Fibroblast of pulmonary artery (primary cell): ENCODE measurements at regions not wholly inside any gene's neighbourhood (a gene's known extent, or its start where the extent isn't known, plus 50 kb on each side); places are given as distances from the start of the nearest gene placed in this dataset.

Experiments
- DNase-seq: peaks from one replicate; pipeline ENCODE4 v3.0.0-alpha.2; 2010; ENCODE audit warnings: low read depth
- H3K4me3 ChIP-seq: replicated peaks from 2 replicates; pipeline ENCODE4 v1.5.1; 2011; ENCODE audit warnings: low read depth, mild to moderate bottlenecking, control low read depth, low read length, moderate library complexity
- TF ChIP-seq, protein P1 (sequence below): IDR thresholded peaks from 2 replicates; pipeline ENCODE4 v1.5.1; 2011; ENCODE audit warnings: mild to moderate bottlenecking, control low read depth, low read length, inconsistent platforms; ENCODE audit errors: missing control alignments

DNA sequence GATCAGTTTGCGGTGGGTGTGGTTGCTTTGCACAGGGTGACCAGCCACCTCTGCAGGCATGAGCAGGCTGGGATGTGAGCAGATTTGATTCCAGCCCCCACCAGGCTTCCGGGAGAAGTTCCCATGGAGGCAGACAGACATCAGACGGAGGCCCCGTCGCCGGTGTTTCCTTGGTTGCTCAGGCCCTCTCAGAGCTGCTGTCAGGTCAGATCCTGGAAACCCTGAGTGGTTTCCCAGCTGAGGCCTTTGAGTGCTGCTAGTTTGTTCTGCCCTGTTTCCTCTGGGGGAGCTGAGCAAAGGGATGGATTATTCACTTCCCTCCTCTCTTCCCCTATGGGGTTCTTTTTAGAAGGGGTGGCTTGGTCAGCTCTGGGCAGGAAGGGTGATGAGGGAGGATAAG is 62.2 kb downstream of the FAM241B start:
- no peak overlapping the region for H3K4me3 ChIP-seq
- TF ChIP-seq, protein P1, sequence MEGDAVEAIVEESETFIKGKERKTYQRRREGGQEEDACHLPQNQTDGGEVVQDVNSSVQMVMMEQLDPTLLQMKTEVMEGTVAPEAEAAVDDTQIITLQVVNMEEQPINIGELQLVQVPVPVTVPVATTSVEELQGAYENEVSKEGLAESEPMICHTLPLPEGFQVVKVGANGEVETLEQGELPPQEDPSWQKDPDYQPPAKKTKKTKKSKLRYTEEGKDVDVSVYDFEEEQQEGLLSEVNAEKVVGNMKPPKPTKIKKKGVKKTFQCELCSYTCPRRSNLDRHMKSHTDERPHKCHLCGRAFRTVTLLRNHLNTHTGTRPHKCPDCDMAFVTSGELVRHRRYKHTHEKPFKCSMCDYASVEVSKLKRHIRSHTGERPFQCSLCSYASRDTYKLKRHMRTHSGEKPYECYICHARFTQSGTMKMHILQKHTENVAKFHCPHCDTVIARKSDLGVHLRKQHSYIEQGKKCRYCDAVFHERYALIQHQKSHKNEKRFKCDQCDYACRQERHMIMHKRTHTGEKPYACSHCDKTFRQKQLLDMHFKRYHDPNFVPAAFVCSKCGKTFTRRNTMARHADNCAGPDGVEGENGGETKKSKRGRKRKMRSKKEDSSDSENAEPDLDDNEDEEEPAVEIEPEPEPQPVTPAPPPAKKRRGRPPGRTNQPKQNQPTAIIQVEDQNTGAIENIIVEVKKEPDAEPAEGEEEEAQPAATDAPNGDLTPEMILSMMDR: no peak
- no peak for DNase-seq

DNA sequence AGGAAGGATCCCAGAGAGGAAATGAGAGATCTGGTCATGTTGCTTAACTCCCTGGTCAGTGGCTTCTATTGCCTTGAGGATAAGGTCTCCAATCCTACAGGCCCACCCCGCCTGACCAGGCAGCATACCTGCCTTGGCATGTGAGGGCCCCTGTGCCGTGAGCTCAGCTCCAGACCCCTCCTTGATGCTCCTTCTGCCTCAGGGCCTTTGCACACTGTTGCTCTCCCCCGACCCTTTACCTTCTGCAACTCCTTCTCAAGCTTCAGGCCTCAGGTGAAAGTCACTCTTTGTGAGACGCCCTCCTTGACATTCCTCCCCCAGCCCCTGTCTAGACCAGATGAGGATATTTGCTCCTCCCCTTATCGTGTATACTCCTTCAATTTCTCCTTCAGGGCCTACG is 62.8 kb downstream of the FAM241B start:
- H3K4me3 ChIP-seq: no peak overlapping the region
- TF ChIP-seq, protein P1: no peak
- DNase-seq: no peak

DNA sequence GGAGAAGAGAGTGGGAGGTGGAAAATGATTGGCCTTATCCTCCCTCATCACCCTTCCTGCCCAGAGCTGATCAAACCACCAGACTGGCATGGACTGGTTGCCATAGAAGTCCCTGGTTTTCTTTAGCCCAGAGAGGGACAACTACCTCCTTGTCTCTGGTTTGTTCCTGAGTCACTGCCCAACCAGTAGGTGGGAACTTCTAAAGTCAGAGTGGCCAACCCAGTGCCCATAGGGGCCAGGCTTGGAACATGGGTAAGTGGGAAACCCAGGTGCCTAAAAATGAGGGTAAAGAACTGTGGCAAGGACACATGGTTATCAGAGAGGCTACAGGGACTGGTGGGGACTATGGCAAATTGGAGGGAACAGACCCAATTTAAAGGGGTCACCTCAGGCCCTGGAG is 63.8 kb downstream of the FAM241B start:
- TF ChIP-seq, protein P1: no peak
- DNase-seq: no peak
- H3K4me3 ChIP-seq: no peak overlapping the region

DNA sequence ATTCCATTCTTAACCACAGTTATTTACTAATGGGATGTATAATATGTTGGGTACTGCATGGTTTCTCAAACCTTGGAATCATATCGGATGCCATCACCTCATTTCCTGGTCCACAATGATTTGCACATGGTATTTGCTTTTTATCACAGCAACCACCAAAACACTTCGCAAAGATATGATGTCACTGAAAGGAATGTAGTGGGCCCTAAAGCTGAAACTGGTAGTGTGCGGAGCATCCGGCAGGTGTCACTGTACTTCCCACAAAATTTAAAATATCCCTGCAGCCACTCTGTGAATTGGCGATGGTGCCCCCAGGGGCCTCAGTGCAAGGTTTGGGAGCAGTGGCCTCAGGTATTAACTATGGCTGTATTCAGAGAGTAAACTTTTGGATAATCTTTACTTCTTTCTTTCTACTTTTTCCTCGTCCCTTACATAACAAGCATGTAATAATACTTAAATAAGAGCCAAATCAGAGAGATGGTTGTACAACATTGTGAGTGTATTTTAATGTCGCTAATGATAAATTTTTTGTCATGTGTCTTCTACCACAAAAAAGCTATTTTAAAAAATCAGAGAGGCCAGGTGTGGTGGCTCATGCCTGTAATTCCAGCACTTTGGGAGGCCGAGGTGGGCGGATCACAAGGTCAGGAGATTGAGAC is 66.2 kb downstream of the FAM241B start:
- no peak overlapping the region for H3K4me3 ChIP-seq
- peak; percentile 91 for DNase-seq
- TF ChIP-seq, protein P1: peak; percentile 71

DNA sequence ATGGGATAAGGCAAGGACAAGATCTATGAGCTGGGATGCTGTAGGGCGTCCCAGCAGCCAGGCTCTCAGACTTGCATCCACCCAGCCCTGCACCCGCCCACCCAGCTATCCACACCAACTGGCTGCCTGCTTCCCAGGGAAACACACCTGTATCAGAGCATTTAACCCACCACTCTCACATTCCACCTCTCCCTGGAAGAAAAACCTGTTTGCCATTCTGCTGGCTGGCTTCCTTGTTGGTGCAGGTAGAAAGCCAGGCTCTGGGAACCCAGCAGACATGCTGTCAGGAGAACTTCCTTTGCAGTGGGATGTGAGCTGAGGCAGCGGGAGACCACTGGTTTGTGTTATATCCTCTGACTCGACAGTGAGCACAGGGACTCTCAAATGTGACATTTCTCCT is 67.0 kb downstream of the FAM241B start:
- TF ChIP-seq, protein P1: no peak
- no peak overlapping the region for H3K4me3 ChIP-seq
- DNase-seq: no peak

DNA sequence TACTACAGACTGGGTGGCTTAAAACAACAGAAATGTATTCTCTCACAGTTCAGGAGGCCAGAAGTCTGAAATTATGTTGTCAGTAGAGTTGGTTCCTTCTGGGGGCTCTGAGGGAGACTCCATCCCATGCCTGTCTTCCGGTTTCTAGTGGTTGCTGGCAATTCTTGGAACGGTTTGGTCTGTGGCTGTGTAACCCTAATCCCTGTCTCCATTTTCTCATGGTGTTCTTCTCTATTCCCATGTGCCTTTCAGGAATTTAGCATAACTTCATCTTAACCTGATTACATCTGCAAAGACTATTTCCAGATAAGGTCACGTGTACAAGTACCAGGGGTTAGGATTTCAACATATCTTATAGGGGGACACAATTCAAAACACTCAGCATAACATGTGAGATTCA is 73.2 kb downstream of the FAM241B start:
- no peak for DNase-seq

More for the DNA sequence above, 73.2 kb downstream of the FAM241B start:
- no peak overlapping the region for H3K4me3 ChIP-seq
- TF ChIP-seq, protein P1: no peak
